OCI-LY3 (cell line): ENCODE measurements at regions not wholly inside any gene's neighbourhood (a gene's known extent, or its start where the extent isn't known, plus 50 kb on each side); places are given as distances from the start of the nearest gene placed in this dataset.

Experiments
- CTCF ChIP-seq: fragments of 200-600, 300-600 bp; sonication (generic); IDR thresholded peaks from 2 replicates; pipeline ENCODE4 v1.5.1; 2014; ENCODE audit warnings: antibody characterized with exemption, low read length, low read depth
- EZH2phosphoT487 ChIP-seq: fragments of 200-600 bp; shearing (Covaris generic); IDR thresholded peaks from 2 replicates; pipeline ENCODE4 v1.6.1; 2018; ENCODE audit warnings: antibody characterized with exemption, mixed run types, low read depth

- TF ChIP-seq CTCF, result no peak
- TF ChIP-seq EZH2phosphoT487, result no peak
Measured at GRCh38 chr6:48183178-48183577, 72.2 kb upstream of the PTCHD4 start.
